ENCODE measurements at regions not wholly inside any gene's neighbourhood (a gene's known extent, or its start where the extent isn't known, plus 50 kb on each side); places are given as distances from the start of the nearest gene placed in this dataset.

- H3K36me3 ChIP-seq (ENCODE audit: insufficient read depth, low read length) = no peaks in the 10 kb centered on the region
- peak overlapping the region; percentile 22; the same call in 1 of the 2 replicates for H3K4me3 ChIP-seq (ENCODE audit: low read depth, low read length)
- H3K27me3 ChIP-seq (ENCODE audit: insufficient read depth, low read length) = no peaks in the 10 kb centered on the region
- H3K27ac ChIP-seq (ENCODE audit: low read depth, low read length) = peak overlapping the region; percentile 37
- peaks cover 16% of the 10 kb centered on the region for H3K4me1 ChIP-seq (ENCODE audit: control insufficient read depth, insufficient read depth, low read length, unreplicated experiment)
- no peaks in the 10 kb centered on the region for H3K79me2 ChIP-seq (ENCODE audit: control insufficient read depth, insufficient read depth, low read length, unreplicated experiment)
- H2AFZ ChIP-seq (ENCODE audit: low read length, unreplicated experiment) = no peak overlapping the region
These were observed 873.2 kb downstream of the METTL15 start for GRCh38 chr11:28981381-28981780.

DNA sequence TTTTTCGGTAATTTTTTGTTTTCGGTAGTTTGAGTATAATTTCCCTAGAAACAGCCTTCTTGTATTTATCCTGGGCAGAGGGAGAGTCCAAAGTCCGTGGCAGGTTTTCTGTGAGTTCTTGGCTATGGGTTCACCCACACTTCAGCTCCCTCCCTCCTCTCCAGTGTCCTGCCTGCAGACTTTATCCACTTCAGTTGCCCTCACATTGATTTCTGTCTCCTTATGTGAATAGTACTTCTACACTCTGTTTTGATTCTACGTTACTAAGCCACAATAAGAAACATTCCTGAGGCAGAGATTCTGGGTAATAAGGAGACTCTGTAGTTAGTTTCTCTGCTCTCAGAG is 868.6 kb downstream of the METTL15 start:
- H3K36me3 ChIP-seq (ENCODE audit: insufficient read depth, low read length) = no peaks in the 10 kb centered on the region
- H3K4me1 ChIP-seq (ENCODE audit: control insufficient read depth, insufficient read depth, low read length, unreplicated experiment) = peaks cover 21% of the 10 kb centered on the region
- H3K27me3 ChIP-seq (ENCODE audit: insufficient read depth, low read length) = no peaks in the 10 kb centered on the region
- H3K79me2 ChIP-seq (ENCODE audit: control insufficient read depth, insufficient read depth, low read length, unreplicated experiment) = no peaks in the 10 kb centered on the region
- no peak overlapping the region for H3K27ac ChIP-seq (ENCODE audit: low read depth, low read length)
- peak overlapping the region; percentile 87 for H2AFZ ChIP-seq (ENCODE audit: low read length, unreplicated experiment)
- peak overlapping the region; percentile 49; the same call in 1 of the 2 replicates for H3K4me3 ChIP-seq (ENCODE audit: low read depth, low read length)

- Histone ChIP-seq H3K4me1 (ENCODE audit: control insufficient read depth, insufficient read depth, low read length, unreplicated experiment) (peaks cover 15% of the 10 kb centered on the region), H3K27ac (ENCODE audit: low read depth, low read length) (no peak overlapping the region; the same call in 1 of the 2 replicates), H3K79me2 (ENCODE audit: control insufficient read depth, insufficient read depth, low read length, unreplicated experiment) (no peaks in the 10 kb centered on the region), H3K36me3 (ENCODE audit: insufficient read depth, low read length) (no peaks in the 10 kb centered on the region), H2AFZ (ENCODE audit: low read length, unreplicated experiment) (peak overlapping the region; percentile 87), H3K27me3 (ENCODE audit: insufficient read depth, low read length) (no peaks in the 10 kb centered on the region), H3K4me3 (ENCODE audit: low read depth, low read length) (peak overlapping the region; percentile 49)
These were observed 868.0 kb downstream of the METTL15 start for GRCh38 chr11:28976012-28976800.

DNA sequence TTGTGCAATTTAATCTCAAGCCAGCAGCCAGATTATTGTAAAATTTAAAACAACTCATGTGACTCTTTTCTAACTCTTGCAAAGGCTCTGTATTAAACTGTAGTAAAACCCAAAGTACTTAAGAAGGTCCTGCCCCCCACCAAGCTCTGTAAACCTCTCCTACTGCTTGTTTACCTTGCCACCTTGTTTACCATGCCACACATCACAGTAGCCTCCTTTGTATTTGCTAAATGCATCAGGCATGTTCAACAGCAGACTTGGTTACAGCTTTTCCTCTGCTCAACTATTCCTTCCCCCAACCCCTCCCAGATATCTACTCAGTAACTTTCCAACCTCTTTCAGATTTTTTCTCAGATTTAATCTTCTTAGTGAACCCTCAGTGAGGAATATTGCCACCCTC is 861.6 kb downstream of the METTL15 start:
- H3K4me1 ChIP-seq (ENCODE audit: control insufficient read depth, insufficient read depth, low read length, unreplicated experiment) = peaks cover 27% of the 10 kb centered on the region
- no peak overlapping the region for H3K4me3 ChIP-seq (ENCODE audit: low read depth, low read length)
- no peak overlapping the region; the same call in 1 of the 2 replicates for H3K27ac ChIP-seq (ENCODE audit: low read depth, low read length)
- H3K36me3 ChIP-seq (ENCODE audit: insufficient read depth, low read length) = no peaks in the 10 kb centered on the region; the same call in 1 of the 2 replicates
- H3K27me3 ChIP-seq (ENCODE audit: insufficient read depth, low read length) = no peaks in the 10 kb centered on the region
- H2AFZ ChIP-seq (ENCODE audit: low read length, unreplicated experiment) = peak overlapping the region; percentile 48
- no peaks in the 10 kb centered on the region for H3K79me2 ChIP-seq (ENCODE audit: control insufficient read depth, insufficient read depth, low read length, unreplicated experiment)

GRCh38 chr11:28966951-28967350 is 858.8 kb downstream of the METTL15 start:
- Histone ChIP-seq H3K27me3 (ENCODE audit: insufficient read depth, low read length) (no peaks in the 10 kb centered on the region), H3K4me3 (ENCODE audit: low read depth, low read length) (no peak overlapping the region), H3K79me2 (ENCODE audit: control insufficient read depth, insufficient read depth, low read length, unreplicated experiment) (no peaks in the 10 kb centered on the region), H3K27ac (ENCODE audit: low read depth, low read length) (no peak overlapping the region), H3K4me1 (ENCODE audit: control insufficient read depth, insufficient read depth, low read length, unreplicated experiment) (peaks cover 40% of the 10 kb centered on the region), H2AFZ (ENCODE audit: low read length, unreplicated experiment) (no peak overlapping the region), H3K36me3 (ENCODE audit: insufficient read depth, low read length) (no peaks in the 10 kb centered on the region; the same call in 1 of the 2 replicates)

- H3K27me3 ChIP-seq (ENCODE audit: insufficient read depth, low read length) = no peaks in the 10 kb centered on the region
These were observed 857.6 kb downstream of the METTL15 start for GRCh38 chr11:28965819-28966218.

DNA sequence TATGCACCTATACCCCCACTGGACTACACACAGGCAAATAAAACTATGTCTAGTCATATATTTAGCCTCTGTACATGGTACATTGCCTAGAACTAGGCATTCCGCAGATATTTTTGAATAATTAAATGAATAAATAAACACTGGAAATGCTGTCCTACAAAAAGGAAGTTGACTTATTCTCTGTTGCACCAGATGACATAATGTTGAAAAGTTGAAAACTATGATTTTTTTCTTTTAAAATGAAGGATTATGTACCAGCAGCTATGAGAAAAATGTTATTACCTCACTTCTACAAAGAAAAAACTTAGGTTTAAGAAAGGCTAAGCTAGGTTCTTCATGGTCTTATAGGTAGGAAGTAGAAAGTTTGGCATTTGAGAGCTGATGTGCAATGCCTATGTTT is 856.6 kb downstream of the METTL15 start:
- Histone ChIP-seq H3K27ac (ENCODE audit: low read depth, low read length) (peak overlapping the region; percentile 53), H3K27me3 (ENCODE audit: insufficient read depth, low read length) (no peaks in the 10 kb centered on the region)

More at GRCh38 chr11:28965819-28966218, 857.6 kb downstream of the METTL15 start:
- H3K4me1 ChIP-seq (ENCODE audit: control insufficient read depth, insufficient read depth, low read length, unreplicated experiment) = peaks cover 40% of the 10 kb centered on the region
- H3K4me3 ChIP-seq (ENCODE audit: low read depth, low read length) = no peak overlapping the region
- H3K27ac ChIP-seq (ENCODE audit: low read depth, low read length) = peak overlapping the region; percentile 53; the same call in 1 of the 2 replicates
- H3K79me2 ChIP-seq (ENCODE audit: control insufficient read depth, insufficient read depth, low read length, unreplicated experiment) = no peaks in the 10 kb centered on the region
- H2AFZ ChIP-seq (ENCODE audit: low read length, unreplicated experiment) = peak overlapping the region; percentile 11
- no peaks in the 10 kb centered on the region; the same call in 1 of the 2 replicates for H3K36me3 ChIP-seq (ENCODE audit: insufficient read depth, low read length)

GRCh38 chr11:28963187-28963586 is 855.0 kb downstream of the METTL15 start:
- Histone ChIP-seq H3K36me3 (ENCODE audit: insufficient read depth, low read length) (no peaks in the 10 kb centered on the region; the same call in 1 of the 2 replicates), H3K27me3 (ENCODE audit: insufficient read depth, low read length) (no peaks in the 10 kb centered on the region), H2AFZ (ENCODE audit: low read length, unreplicated experiment) (peak overlapping the region; percentile 27), H3K4me1 (ENCODE audit: control insufficient read depth, insufficient read depth, low read length, unreplicated experiment) (peaks cover 36% of the 10 kb centered on the region), H3K79me2 (ENCODE audit: control insufficient read depth, insufficient read depth, low read length, unreplicated experiment) (no peaks in the 10 kb centered on the region), H3K4me3 (ENCODE audit: low read depth, low read length) (peak overlapping the region; percentile 47), H3K27ac (ENCODE audit: low read depth, low read length) (peak overlapping the region; percentile 53)

More for the DNA sequence above, 856.6 kb downstream of the METTL15 start:
- Histone ChIP-seq H3K4me3 (ENCODE audit: low read depth, low read length) (no peak overlapping the region), H2AFZ (ENCODE audit: low read length, unreplicated experiment) (peak overlapping the region; percentile 19), H3K79me2 (ENCODE audit: control insufficient read depth, insufficient read depth, low read length, unreplicated experiment) (no peaks in the 10 kb centered on the region), H3K36me3 (ENCODE audit: insufficient read depth, low read length) (no peaks in the 10 kb centered on the region; the same call in 1 of the 2 replicates), H3K4me1 (ENCODE audit: control insufficient read depth, insufficient read depth, low read length, unreplicated experiment) (peaks cover 35% of the 10 kb centered on the region)

- H2AFZ ChIP-seq (ENCODE audit: low read length, unreplicated experiment) = no peak overlapping the region
- no peaks in the 10 kb centered on the region for H3K79me2 ChIP-seq (ENCODE audit: control insufficient read depth, insufficient read depth, low read length, unreplicated experiment)
- H3K4me1 ChIP-seq (ENCODE audit: control insufficient read depth, insufficient read depth, low read length, unreplicated experiment) = peaks cover 38% of the 10 kb centered on the region
- H3K4me3 ChIP-seq (ENCODE audit: low read depth, low read length) = no peak overlapping the region
- no peaks in the 10 kb centered on the region; the same call in 1 of the 2 replicates for H3K36me3 ChIP-seq (ENCODE audit: insufficient read depth, low read length)
- no peaks in the 10 kb centered on the region for H3K27me3 ChIP-seq (ENCODE audit: insufficient read depth, low read length)
- H3K27ac ChIP-seq (ENCODE audit: low read depth, low read length) = peak overlapping the region; percentile 53
These were observed 854.3 kb downstream of the METTL15 start for GRCh38 chr11:28962502-28962901.

GRCh38 chr11:28961726-28962125 is 853.5 kb downstream of the METTL15 start:
- H3K79me2 ChIP-seq (ENCODE audit: control insufficient read depth, insufficient read depth, low read length, unreplicated experiment) = no peaks in the 10 kb centered on the region
- H3K4me3 ChIP-seq (ENCODE audit: low read depth, low read length) = no peak overlapping the region
- peaks cover 42% of the 10 kb centered on the region for H3K4me1 ChIP-seq (ENCODE audit: control insufficient read depth, insufficient read depth, low read length, unreplicated experiment)
- H2AFZ ChIP-seq (ENCODE audit: low read length, unreplicated experiment) = no peak overlapping the region
- no peaks in the 10 kb centered on the region for H3K27me3 ChIP-seq (ENCODE audit: insufficient read depth, low read length)
- H3K27ac ChIP-seq (ENCODE audit: low read depth, low read length) = no peak overlapping the region
- no peaks in the 10 kb centered on the region; the same call in 1 of the 2 replicates for H3K36me3 ChIP-seq (ENCODE audit: insufficient read depth, low read length)

DNA sequence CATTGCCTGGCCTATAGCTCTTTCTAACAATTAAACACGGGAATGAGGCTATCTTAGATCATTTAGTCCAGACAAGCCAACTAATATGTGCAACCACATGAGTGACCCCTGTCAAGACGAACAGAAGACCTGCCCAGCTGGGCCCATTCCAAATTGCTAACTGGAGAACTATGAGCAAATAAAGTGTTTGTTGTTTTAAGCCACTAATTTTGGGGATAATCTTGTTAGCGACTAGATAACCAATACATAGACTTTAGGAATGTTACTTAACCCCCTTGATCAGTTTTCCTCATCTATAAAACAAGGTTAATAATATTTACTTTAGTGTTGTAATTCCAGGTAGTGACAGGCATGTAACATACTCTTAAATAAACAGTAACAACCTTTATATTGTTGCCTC is 848.3 kb downstream of the METTL15 start:
- Histone ChIP-seq H3K27ac (ENCODE audit: low read depth, low read length) (no peak overlapping the region), H2AFZ (ENCODE audit: low read length, unreplicated experiment) (no peak overlapping the region), H3K79me2 (ENCODE audit: control insufficient read depth, insufficient read depth, low read length, unreplicated experiment) (no peaks in the 10 kb centered on the region), H3K27me3 (ENCODE audit: insufficient read depth, low read length) (no peaks in the 10 kb centered on the region), H3K36me3 (ENCODE audit: insufficient read depth, low read length) (no peaks in the 10 kb centered on the region; the same call in 1 of the 2 replicates), H3K4me3 (ENCODE audit: low read depth, low read length) (no peak overlapping the region), H3K4me1 (ENCODE audit: control insufficient read depth, insufficient read depth, low read length, unreplicated experiment) (peaks cover 10% of the 10 kb centered on the region)
